GM13976 (cell line): ENCODE measurements at regions not wholly inside any gene's neighbourhood (a gene's known extent, or its start where the extent isn't known, plus 50 kb on each side); places are given as distances from the start of the nearest gene placed in this dataset.

Source experiments
- DNase-seq: peaks from one replicate; pipeline ENCODE4 v3.0.0; 2012; ENCODE audit warnings: low spot score
- CTCF ChIP-seq: IDR thresholded peaks from 2 replicates; pipeline ENCODE4 v1.5.1; 2012; ENCODE audit warnings: borderline replicate concordance, mild to moderate bottlenecking; ENCODE audit not compliant: insufficient read depth; ENCODE audit errors: extremely low read depth, missing control alignments, control extremely low read depth
- in situ Hi-C: fragments of 300-500 bp; cut with MboI; formaldehyde crosslinking; loops from one replicate; pipeline ENCODE4 v1.12.0; 2022; ENCODE audit warnings: low sequenced_read_pairs, mixed read lengths, inconsistent platforms; ENCODE audit not compliant: unreplicated experiment

GRCh38 chr12:75974323-75975187 is 57.0 kb downstream of the PHLDA1 start:
- TF ChIP-seq CTCF: no peak
- DNase-seq: no peak
- in situ Hi-C loops: no loop called here

GRCh38 chr12:75971253-75971652 is 60.3 kb downstream of the PHLDA1 start:
- TF ChIP-seq CTCF: no peak
- DNase-seq: no peak
- in situ Hi-C loops: no loop called here

- DNase-seq: no peak
- in situ Hi-C loops: no loop called here
- no peak for TF ChIP-seq CTCF
Measured at GRCh38 chr12:75970310-75970709, 61.3 kb downstream of the PHLDA1 start.

GRCh38 chr12:75969768-75970167 is 61.8 kb downstream of the PHLDA1 start:
- TF ChIP-seq CTCF: no peak
- no peak for DNase-seq
- in situ Hi-C loops: no loop called here

GRCh38 chr12:75965661-75966060 is 65.9 kb downstream of the PHLDA1 start:
- no peak for DNase-seq
- in situ Hi-C loops: no loop called here
- TF ChIP-seq CTCF: no peak

- in situ Hi-C loops: no loop called here
- peak; percentile 24 for DNase-seq
Measured at GRCh38 chr12:75964150-75964549, 67.4 kb downstream of the PHLDA1 start.

More at GRCh38 chr12:75964150-75964549, 67.4 kb downstream of the PHLDA1 start:
- no peak for TF ChIP-seq CTCF
